CD4-positive, alpha-beta memory T cell (primary cell): ENCODE measurements at regions not wholly inside any gene's neighbourhood (a gene's known extent, or its start where the extent isn't known, plus 50 kb on each side); places are given as distances from the start of the nearest gene placed in this dataset.

ENCODE experiments used
- CTCF ChIA-PET: fragments of 350-600 bp; sonication (Branson Sonifier 250); formaldehyde crosslinking; loops from one replicate; lab custom pipeline; 2021; ENCODE audit warnings: inconsistent platforms; ENCODE audit not compliant: partially characterized antibody; lab: Charles Lee
- POLR2A ChIA-PET: fragments of 350-600 bp; sonication (Branson Sonifier 250); formaldehyde crosslinking; loops from one replicate; lab custom pipeline; 2021; ENCODE audit not compliant: partially characterized antibody; lab: Charles Lee
- DNase-seq, 5 donors: peaks; one replicate each; pipeline versions ENCODE4 v3.0.0 to v3.0.0-alpha.2; 2020 to 2022; ENCODE audit warnings: mixed read lengths in 1 of 5
- H3K27ac ChIP-seq: one replicate; pipeline ENCODE4 v1.7.0; 2013; ENCODE audit warnings: low read depth, low read length
- H3K27me3 ChIP-seq: 2 replicates; pipeline ENCODE4 v1.7.0; 2013; ENCODE audit warnings: mild to moderate bottlenecking, low read length, moderate library complexity; ENCODE audit not compliant: insufficient read depth
- H3K36me3 ChIP-seq: 2 replicates; pipeline ENCODE4 v1.7.0; 2013; ENCODE audit warnings: mild to moderate bottlenecking, low read length, moderate library complexity; ENCODE audit not compliant: insufficient read depth
- H3K4me1 ChIP-seq: 2 replicates; pipeline ENCODE4 v1.7.0; 2013; ENCODE audit warnings: mild to moderate bottlenecking, low read length, moderate library complexity; ENCODE audit not compliant: insufficient read depth
- H3K4me3 ChIP-seq, 2 donors: one replicate each; pipeline ENCODE4 v1.7.0; 2013; ENCODE audit warnings: low read length in 2 of 2, mild to moderate bottlenecking in 1 of 2
- H3K9me3 ChIP-seq, 2 donors: one replicate each; pipeline ENCODE4 v1.7.0; 2013; ENCODE audit warnings: low read length in 2 of 2, control low read depth in 1 of 2; ENCODE audit not compliant: control insufficient read depth in 1 of 2
- H3K27ac Mint-ChIP-seq, 7 donors: one replicate each; pipeline ENCODE4 v1.8.0; 2020 to 2021; ENCODE audit warnings: mixed read lengths in 7 of 7, mild to moderate bottlenecking in 6 of 7, inconsistent platforms in 3 of 7, moderate library complexity in 3 of 7
- H3K27me3 Mint-ChIP-seq, 2 donors: one replicate each; pipeline ENCODE4 v1.8.0; 2020 to 2021; ENCODE audit warnings: mixed read lengths in 2 of 2
- H3K36me3 Mint-ChIP-seq, 2 donors: one replicate each; pipeline ENCODE4 v1.8.0; 2020 to 2021; ENCODE audit warnings: mixed read lengths in 2 of 2, inconsistent platforms in 1 of 2, mild to moderate bottlenecking in 1 of 2
- H3K4me1 Mint-ChIP-seq, 4 donors: one replicate each; pipeline ENCODE4 v1.8.0; 2020 to 2021; ENCODE audit warnings: mixed read lengths in 4 of 4, mild to moderate bottlenecking in 1 of 4
- H3K4me3 Mint-ChIP-seq, 8 donors: one replicate each; pipeline ENCODE4 v1.8.0; 2020 to 2021; ENCODE audit warnings: mixed read lengths in 8 of 8, mild to moderate bottlenecking in 7 of 8, moderate library complexity in 6 of 8, inconsistent platforms in 3 of 8
- H3K9me3 Mint-ChIP-seq, 8 donors: one replicate each; pipeline ENCODE4 v1.8.0; 2020 to 2021; ENCODE audit warnings: mixed read lengths in 8 of 8, mild to moderate bottlenecking in 5 of 8, inconsistent platforms in 3 of 8, moderate library complexity in 1 of 8
- intact Hi-C: fragments of 100-400 bp; cut with micrococcal nuclease; formaldehyde crosslinking; loops from one replicate; pipeline ENCODE4 v1.15.1; 2023

- no peak overlapping the region for H3K27ac Mint-ChIP-seq
- ChIA-PET POLR2A (no interaction called here), CTCF (no interaction called here)
- no peak overlapping the region for H3K27ac ChIP-seq
- DNase-seq = no peak
- peaks cover 16 to 32% (median 24%) of the 10 kb centered on the region in 4 donors for H3K4me1 Mint-ChIP-seq
- H3K9me3 Mint-ChIP-seq = peaks cover 0 to 2% (median 0%) of the 10 kb centered on the region in 8 donors
- intact Hi-C loops = no loop called here
- no peaks in the 10 kb centered on the region for H3K27me3 ChIP-seq
- H3K27me3 Mint-ChIP-seq = no peaks in the 10 kb centered on the region
- H3K4me1 ChIP-seq = peaks cover 14% of the 10 kb centered on the region
- H3K9me3 ChIP-seq = no peaks in the 10 kb centered on the region
- no peaks in the 10 kb centered on the region for H3K36me3 Mint-ChIP-seq
- no peak overlapping the region for H3K4me3 Mint-ChIP-seq
- H3K4me3 ChIP-seq = no peak overlapping the region
- no peaks in the 10 kb centered on the region for H3K36me3 ChIP-seq
Observed at GRCh38 chr1:229075217-229075616, 195.7 kb upstream of the RAB4A start.

- Mint-ChIP-seq H3K4me3 (no peak overlapping the region), H3K9me3 (peaks cover 0 to 2% (median 0%) of the 10 kb centered on the region in 8 donors), H3K4me1 (peaks cover 17 to 34% (median 25%) of the 10 kb centered on the region in 4 donors), H3K36me3 (no peaks in the 10 kb centered on the region), H3K27ac (peak overlapping the region in 2 of 7 donors; percentile 8 to 26), H3K27me3 (no peaks in the 10 kb centered on the region)
- no peak for DNase-seq
- H3K27ac ChIP-seq = no peak overlapping the region
- H3K9me3 ChIP-seq = no peaks in the 10 kb centered on the region
- intact Hi-C loops = no loop called here
- no peak overlapping the region for H3K4me3 ChIP-seq
- no peaks in the 10 kb centered on the region for H3K36me3 ChIP-seq
- POLR2A ChIA-PET = no interaction called here
- H3K27me3 ChIP-seq = no peaks in the 10 kb centered on the region
- H3K4me1 ChIP-seq = peaks cover 14% of the 10 kb centered on the region
- CTCF ChIA-PET = no interaction called here
Observed at GRCh38 chr1:229075716-229076115, 195.2 kb upstream of the RAB4A start.

- CTCF ChIA-PET = no interaction called here
Observed at GRCh38 chr1:229076195-229076594, 194.7 kb upstream of the RAB4A start.

GRCh38 chr1:229079016-229079595 is 191.8 kb upstream of the RAB4A start:
- intact Hi-C loops = no loop called here
- H3K4me3 ChIP-seq = no peak overlapping the region
- Mint-ChIP-seq H3K9me3 (peaks cover 7 to 27% (median 23%) of the 10 kb centered on the region in 8 donors), H3K36me3 (peaks cover 6 to 15% of the 10 kb centered on the region in 2 donors), H3K4me1 (peaks cover 17 to 33% (median 24%) of the 10 kb centered on the region in 4 donors), H3K27ac (peak overlapping the region; percentile 1 to 81 (median 58)), H3K4me3 (no peak overlapping the region), H3K27me3 (no peaks in the 10 kb centered on the region)
- POLR2A ChIA-PET = interaction anchor here (1.2 kb wide), 1 partner anchor 11 kb away, joined by 4 read pairs; no protein-coding TSS in a partner anchor
- H3K4me1 ChIP-seq = peaks cover 14% of the 10 kb centered on the region
- H3K27ac ChIP-seq = no peak overlapping the region
- CTCF ChIA-PET = no interaction called here
- no peaks in the 10 kb centered on the region for H3K36me3 ChIP-seq
- no peak for DNase-seq
- H3K9me3 ChIP-seq = no peaks in the 10 kb centered on the region
- H3K27me3 ChIP-seq = no peaks in the 10 kb centered on the region

More at GRCh38 chr1:229076195-229076594, 194.7 kb upstream of the RAB4A start:
- DNase-seq = no peak
- Histone ChIP-seq H3K27me3 (no peaks in the 10 kb centered on the region), H3K27ac (no peak overlapping the region), H3K4me3 (no peak overlapping the region), H3K36me3 (no peaks in the 10 kb centered on the region), H3K4me1 (peaks cover 14% of the 10 kb centered on the region), H3K9me3 (no peaks in the 10 kb centered on the region)
- intact Hi-C loops = no loop called here
- Mint-ChIP-seq H3K9me3 (peaks cover 0 to 2% (median 0%) of the 10 kb centered on the region in 8 donors), H3K27me3 (no peaks in the 10 kb centered on the region), H3K4me1 (peaks cover 17 to 34% (median 26%) of the 10 kb centered on the region in 4 donors), H3K36me3 (no peaks in the 10 kb centered on the region), H3K4me3 (no peak overlapping the region), H3K27ac (peak overlapping the region in 1 of 7 donors; percentile 26)
- POLR2A ChIA-PET = no interaction called here

- no peaks in the 10 kb centered on the region for H3K27me3 ChIP-seq
- no peaks in the 10 kb centered on the region for H3K9me3 ChIP-seq
- H3K36me3 Mint-ChIP-seq = peaks cover 9 to 15% of the 10 kb centered on the region in 2 donors
- intact Hi-C loops = no loop called here
- CTCF ChIA-PET = no interaction called here
- no peaks in the 10 kb centered on the region for H3K36me3 ChIP-seq
- no peaks in the 10 kb centered on the region for H3K27me3 Mint-ChIP-seq
- peaks cover 7 to 34% (median 26%) of the 10 kb centered on the region in 8 donors for H3K9me3 Mint-ChIP-seq
- DNase-seq = no peak
- H3K27ac ChIP-seq = no peak overlapping the region
- H3K4me1 ChIP-seq = peaks cover 14% of the 10 kb centered on the region
- no peak overlapping the region for H3K4me3 ChIP-seq
- no peak overlapping the region for H3K27ac Mint-ChIP-seq
- H3K4me3 Mint-ChIP-seq = no peak overlapping the region
- peaks cover 17 to 29% (median 24%) of the 10 kb centered on the region in 4 donors for H3K4me1 Mint-ChIP-seq
- POLR2A ChIA-PET = no interaction called here
Observed at GRCh38 chr1:229080361-229080760, 190.6 kb upstream of the RAB4A start.

- H3K27ac Mint-ChIP-seq = no peak overlapping the region
- peaks cover 0 to 5% (median 2%) of the 10 kb centered on the region in 4 donors for H3K4me1 Mint-ChIP-seq
- POLR2A ChIA-PET = no interaction called here
- H3K9me3 Mint-ChIP-seq = peaks cover 5 to 34% (median 26%) of the 10 kb centered on the region in 8 donors
- H3K4me3 Mint-ChIP-seq = no peak overlapping the region
- H3K27ac ChIP-seq = no peak overlapping the region
- CTCF ChIA-PET = no interaction called here
- peaks cover 9 to 15% of the 10 kb centered on the region in 2 donors for H3K36me3 Mint-ChIP-seq
- H3K4me1 ChIP-seq = no peaks in the 10 kb centered on the region
- no peaks in the 10 kb centered on the region for H3K36me3 ChIP-seq
- intact Hi-C loops = no loop called here
- no peak for DNase-seq
- H3K4me3 ChIP-seq = no peak overlapping the region
- H3K27me3 ChIP-seq = no peaks in the 10 kb centered on the region
- no peaks in the 10 kb centered on the region for H3K9me3 ChIP-seq
- peaks cover 0 to 3% of the 10 kb centered on the region in 2 donors for H3K27me3 Mint-ChIP-seq
Observed at GRCh38 chr1:229085291-229085690, 185.6 kb upstream of the RAB4A start.

- H3K27me3 ChIP-seq = no peaks in the 10 kb centered on the region
- intact Hi-C loops = no loop called here
- ChIA-PET POLR2A (no interaction called here), CTCF (no interaction called here)
- H3K36me3 ChIP-seq = no peaks in the 10 kb centered on the region
- H3K4me1 Mint-ChIP-seq = peaks cover 0 to 4% (median under 1%) of the 10 kb centered on the region in 4 donors
- no peak overlapping the region for H3K27ac Mint-ChIP-seq
- no peaks in the 10 kb centered on the region for H3K4me1 ChIP-seq
- DNase-seq = no peak
- H3K9me3 Mint-ChIP-seq = peaks cover 5 to 34% (median 26%) of the 10 kb centered on the region in 8 donors
- no peaks in the 10 kb centered on the region for H3K9me3 ChIP-seq
- peaks cover 9 to 15% of the 10 kb centered on the region in 2 donors for H3K36me3 Mint-ChIP-seq
- no peak overlapping the region for H3K4me3 ChIP-seq
- H3K27me3 Mint-ChIP-seq = peaks cover 0 to 3% of the 10 kb centered on the region in 2 donors
- no peak overlapping the region for H3K27ac ChIP-seq
- no peak overlapping the region for H3K4me3 Mint-ChIP-seq
Observed at GRCh38 chr1:229086091-229086490, 184.8 kb upstream of the RAB4A start.
